Mesendoderm (in vitro differentiated cells): ENCODE measurements at regions not wholly inside any gene's neighbourhood (a gene's known extent, or its start where the extent isn't known, plus 50 kb on each side); places are given as distances from the start of the nearest gene placed in this dataset.

ENCODE experiments used
- DNase-seq: peaks from one replicate; pipeline ENCODE4 v3.0.0; 2013
- H2AK5ac ChIP-seq: 2 replicates; pipeline ENCODE4 v1.6.1; 2013; ENCODE audit warnings: low read length, inconsistent platforms
- H2BK120ac ChIP-seq: 2 replicates; pipeline ENCODE4 v1.6.1; 2013; ENCODE audit warnings: low read depth, mild to moderate bottlenecking, low read length, moderate library complexity, mixed read lengths
- H2BK15ac ChIP-seq: replicated peaks from 2 replicates; pipeline ENCODE4 v1.6.1; 2013; ENCODE audit warnings: low read depth, mild to moderate bottlenecking, moderate library complexity
- H2BK5ac ChIP-seq: 2 replicates; pipeline ENCODE4 v1.6.1; 2013; ENCODE audit warnings: low read length, inconsistent platforms
- H3K18ac ChIP-seq: 2 replicates; pipeline ENCODE4 v1.6.1; 2013; ENCODE audit warnings: mild to moderate bottlenecking, low read length, mixed read lengths
- H3K23ac ChIP-seq: one replicate; pipeline ENCODE4 v1.6.1; 2013; ENCODE audit warnings: low read length
- H3K27ac ChIP-seq: 2 replicates; pipeline ENCODE4 v1.5.1; 2013; ENCODE audit warnings: low read depth, mild to moderate bottlenecking, inconsistent platforms, low read length, moderate library complexity
- H3K27me3 ChIP-seq: 2 replicates; pipeline ENCODE4 v1.6.1; 2013; ENCODE audit warnings: low read length, control low read depth, mild to moderate bottlenecking, inconsistent platforms; ENCODE audit not compliant: insufficient read depth, poor library complexity
- H3K36me3 ChIP-seq: 2 replicates; pipeline ENCODE4 v1.6.1; 2013; ENCODE audit warnings: low read length, inconsistent platforms; ENCODE audit not compliant: control insufficient read depth, insufficient read depth
- H3K4ac ChIP-seq: one replicate; pipeline ENCODE4 v1.6.1; 2013; ENCODE audit warnings: low read depth, mild to moderate bottlenecking, low read length, moderate library complexity
- H3K4me1 ChIP-seq: 2 replicates; pipeline ENCODE4 v1.6.1; 2013; ENCODE audit warnings: low read depth, low read length, inconsistent platforms; ENCODE audit not compliant: control insufficient read depth
- H3K4me2 ChIP-seq: 2 replicates; pipeline ENCODE4 v1.6.1; 2013; ENCODE audit warnings: low read length
- H3K4me3 ChIP-seq: 2 replicates; pipeline ENCODE4 v1.5.1; 2013; ENCODE audit warnings: mild to moderate bottlenecking, low read length
- H3K56ac ChIP-seq: one replicate; pipeline ENCODE4 v1.6.1; 2013; ENCODE audit warnings: low read length
- H3K79me1 ChIP-seq: 2 replicates; pipeline ENCODE4 v1.6.1; 2013; ENCODE audit warnings: low read length, inconsistent platforms
- H3K79me2 ChIP-seq: 2 replicates; pipeline ENCODE4 v1.6.1; 2013; ENCODE audit warnings: mild to moderate bottlenecking, low read length; ENCODE audit not compliant: control insufficient read depth, insufficient read depth
- H3K9ac ChIP-seq: 2 replicates; pipeline ENCODE4 v1.6.1; 2013; ENCODE audit warnings: low read length, inconsistent platforms
- H4K5ac ChIP-seq: one replicate; pipeline ENCODE4 v1.6.1; 2013; ENCODE audit warnings: low read length
- H4K8ac ChIP-seq: one replicate; pipeline ENCODE4 v1.6.1; 2013; ENCODE audit warnings: low read depth, mild to moderate bottlenecking, control low read depth, low read length, moderate library complexity
- WGBS: extraction: QIAGEN DNeasy Blood & Tissue Kit; methylation state at CpG from one replicate; pipeline ENCODE4 v1.1.7; 2013; ENCODE audit warnings: low lambda C conversion rate, missing lambda C conversion rate; ENCODE audit not compliant: insufficient coverage; ENCODE audit errors: extremely low coverage; 5-methylcytosine and 5-hydroxymethylcytosine counted together

- H3K9ac ChIP-seq = no peak overlapping the region
- H3K56ac ChIP-seq = no peak overlapping the region
- no peak overlapping the region for H2BK5ac ChIP-seq
- no peak overlapping the region for H4K8ac ChIP-seq
- no peak overlapping the region for H2BK120ac ChIP-seq
- no peak overlapping the region for H3K23ac ChIP-seq
- no peaks in the 10 kb centered on the region for H3K4me1 ChIP-seq
- no CpG with 5 or more reads among the region's 1 CpG for WGBS
- H2AK5ac ChIP-seq = no peak overlapping the region
- H3K79me2 ChIP-seq = no peaks in the 10 kb centered on the region
- no peak overlapping the region for H3K27ac ChIP-seq
- H2BK15ac ChIP-seq = no peak overlapping the region
- no peaks in the 10 kb centered on the region for H3K79me1 ChIP-seq
- H3K36me3 ChIP-seq = no peaks in the 10 kb centered on the region
- H4K5ac ChIP-seq = no peak overlapping the region
- no peak for DNase-seq
- H3K4me2 ChIP-seq = no peak overlapping the region
- H3K4me3 ChIP-seq = no peak overlapping the region
- H3K4ac ChIP-seq = no peak overlapping the region
- no peak overlapping the region for H3K18ac ChIP-seq
- no peaks in the 10 kb centered on the region for H3K27me3 ChIP-seq
These were observed 1262.7 kb upstream of the NRXN1 start for GRCh38 chr2:52294628-52295027.

GRCh38 chr2:52292801-52293200 lies 1260.9 kb upstream of the NRXN1 start:
- Histone ChIP-seq H3K23ac (no peak overlapping the region), H3K79me2 (no peaks in the 10 kb centered on the region), H3K27me3 (no peaks in the 10 kb centered on the region), H3K4ac (no peak overlapping the region), H3K36me3 (no peaks in the 10 kb centered on the region), H3K18ac (no peak overlapping the region), H3K27ac (no peak overlapping the region), H2BK5ac (no peak overlapping the region), H4K8ac (no peak overlapping the region), H2BK120ac (no peak overlapping the region), H3K4me3 (no peak overlapping the region), H2BK15ac (no peak overlapping the region), H3K4me2 (no peak overlapping the region), H3K79me1 (no peaks in the 10 kb centered on the region), H2AK5ac (no peak overlapping the region), H4K5ac (no peak overlapping the region), H3K9ac (no peak overlapping the region), H3K56ac (no peak overlapping the region), H3K4me1 (no peaks in the 10 kb centered on the region)
- peak; percentile 49 for DNase-seq
- WGBS = no CpG with 5 or more reads among the region's 1 CpG

- DNase-seq = no peak
- no peaks in the 10 kb centered on the region for H3K36me3 ChIP-seq
- no peak overlapping the region for H3K18ac ChIP-seq
- H2BK120ac ChIP-seq = no peak overlapping the region
- no peak overlapping the region for H3K4me3 ChIP-seq
- no peak overlapping the region for H2BK15ac ChIP-seq
- no peak overlapping the region for H3K9ac ChIP-seq
- H3K79me2 ChIP-seq = no peaks in the 10 kb centered on the region
- H3K4ac ChIP-seq = no peak overlapping the region
- H3K27ac ChIP-seq = no peak overlapping the region
- H2BK5ac ChIP-seq = no peak overlapping the region
- no peak overlapping the region for H2AK5ac ChIP-seq
- no peak overlapping the region for H3K23ac ChIP-seq
- no peaks in the 10 kb centered on the region for H3K79me1 ChIP-seq
- no peak overlapping the region for H4K5ac ChIP-seq
- H3K56ac ChIP-seq = no peak overlapping the region
- H3K27me3 ChIP-seq = no peaks in the 10 kb centered on the region
- H3K4me2 ChIP-seq = no peak overlapping the region
- H4K8ac ChIP-seq = no peak overlapping the region
- no peaks in the 10 kb centered on the region for H3K4me1 ChIP-seq
These were observed 1257.8 kb upstream of the NRXN1 start for GRCh38 chr2:52289741-52290140.

GRCh38 chr2:52288596-52288995 lies 1256.7 kb upstream of the NRXN1 start:
- Histone ChIP-seq H3K79me1 (no peaks in the 10 kb centered on the region), H3K23ac (no peak overlapping the region), H3K27me3 (no peaks in the 10 kb centered on the region), H2BK5ac (no peak overlapping the region), H3K79me2 (no peaks in the 10 kb centered on the region), H3K56ac (no peak overlapping the region), H3K4me2 (no peak overlapping the region), H3K4ac (no peak overlapping the region), H4K5ac (no peak overlapping the region), H3K36me3 (no peaks in the 10 kb centered on the region), H2BK120ac (no peak overlapping the region), H4K8ac (no peak overlapping the region), H3K4me3 (no peak overlapping the region), H3K9ac (no peak overlapping the region), H3K18ac (no peak overlapping the region), H2AK5ac (no peak overlapping the region), H2BK15ac (no peak overlapping the region), H3K27ac (no peak overlapping the region), H3K4me1 (no peaks in the 10 kb centered on the region)
- no peak for DNase-seq

GRCh38 chr2:52269696-52270485 lies 1238.0 kb upstream of the NRXN1 start:
- Histone ChIP-seq H2BK120ac (no peak overlapping the region), H3K18ac (no peak overlapping the region), H3K36me3 (no peaks in the 10 kb centered on the region), H2BK15ac (no peak overlapping the region), H3K79me2 (no peaks in the 10 kb centered on the region), H2AK5ac (no peak overlapping the region), H3K27ac (no peak overlapping the region), H3K27me3 (no peaks in the 10 kb centered on the region), H3K9ac (no peak overlapping the region), H4K5ac (no peak overlapping the region), H4K8ac (no peak overlapping the region), H3K4me2 (no peak overlapping the region), H3K23ac (no peak overlapping the region), H3K4ac (no peak overlapping the region), H3K56ac (no peak overlapping the region), H2BK5ac (no peak overlapping the region), H3K4me3 (no peak overlapping the region), H3K4me1 (no peaks in the 10 kb centered on the region), H3K79me1 (no peaks in the 10 kb centered on the region)
- WGBS = no CpG with 5 or more reads among the region's 3 CpGs
- no peak for DNase-seq

GRCh38 chr2:52264911-52265310 lies 1233.0 kb upstream of the NRXN1 start:
- no CpG with 5 or more reads among the region's 2 CpGs for WGBS
- H3K79me2 ChIP-seq = no peaks in the 10 kb centered on the region
- no peak overlapping the region for H3K4me2 ChIP-seq

More at GRCh38 chr2:52264911-52265310, 1233.0 kb upstream of the NRXN1 start:
- Histone ChIP-seq H3K27ac (no peak overlapping the region), H3K4me1 (no peaks in the 10 kb centered on the region), H4K5ac (no peak overlapping the region), H3K23ac (no peak overlapping the region), H2BK15ac (no peak overlapping the region), H3K27me3 (no peaks in the 10 kb centered on the region), H3K9ac (no peak overlapping the region), H3K56ac (no peak overlapping the region), H2AK5ac (no peak overlapping the region), H3K18ac (no peak overlapping the region), H3K4me3 (no peak overlapping the region), H2BK5ac (no peak overlapping the region), H3K79me1 (no peaks in the 10 kb centered on the region), H2BK120ac (no peak overlapping the region), H3K4ac (no peak overlapping the region), H3K36me3 (no peaks in the 10 kb centered on the region), H4K8ac (no peak overlapping the region)
- no peak for DNase-seq
